IPS-15b (cell line): ENCODE measurements at regions not wholly inside any gene's neighbourhood (a gene's known extent, or its start where the extent isn't known, plus 50 kb on each side); places are given as distances from the start of the nearest gene placed in this dataset.

Experiments used
- H3K27me3 ChIP-seq: one replicate; pipeline ENCODE4 v1.6.1; 2013; ENCODE audit warnings: low read length; ENCODE audit not compliant: control insufficient read depth, insufficient read depth
- H3K36me3 ChIP-seq: one replicate; pipeline ENCODE4 v1.6.1; 2013; ENCODE audit warnings: low read length; ENCODE audit not compliant: control insufficient read depth, insufficient read depth
- H3K4me1 ChIP-seq: one replicate; pipeline ENCODE4 v1.6.1; 2013; ENCODE audit warnings: mild to moderate bottlenecking, low read length; ENCODE audit not compliant: control insufficient read depth, insufficient read depth
- H3K4me3 ChIP-seq: one replicate; pipeline ENCODE4 v1.5.1; 2013; ENCODE audit warnings: low read depth, low read length
- H3K9ac ChIP-seq: one replicate; pipeline ENCODE4 v1.6.1; 2013; ENCODE audit warnings: low read depth, mild to moderate bottlenecking, low read length
- H3K9me3 ChIP-seq: one replicate; pipeline ENCODE4 v1.6.1; 2013; ENCODE audit warnings: mild to moderate bottlenecking, low read length; ENCODE audit not compliant: control insufficient read depth, insufficient read depth

- no peak overlapping the region for H3K4me3 ChIP-seq
- peaks cover 2% of the 10 kb centered on the region for H3K27me3 ChIP-seq
- H3K4me1 ChIP-seq: no peaks in the 10 kb centered on the region
- no peaks in the 10 kb centered on the region for H3K36me3 ChIP-seq
- H3K9ac ChIP-seq: no peak overlapping the region
- no peaks in the 10 kb centered on the region for H3K9me3 ChIP-seq
These were observed 119.1 kb upstream of the CD82 start for GRCh38 chr11:44446366-44446762.

- no peak overlapping the region for H3K4me3 ChIP-seq
- no peaks in the 10 kb centered on the region for H3K9me3 ChIP-seq
- peaks cover 2% of the 10 kb centered on the region for H3K27me3 ChIP-seq
- no peak overlapping the region for H3K9ac ChIP-seq
- no peaks in the 10 kb centered on the region for H3K36me3 ChIP-seq
- no peaks in the 10 kb centered on the region for H3K4me1 ChIP-seq
These were observed 118.3 kb upstream of the CD82 start for GRCh38 chr11:44446996-44447771.

GRCh38 chr11:44450295-44450932, 115.0 kb upstream of the CD82 start:
- H3K4me1 ChIP-seq: no peaks in the 10 kb centered on the region
- peaks cover 2% of the 10 kb centered on the region for H3K27me3 ChIP-seq
- no peaks in the 10 kb centered on the region for H3K36me3 ChIP-seq
- H3K9me3 ChIP-seq: no peaks in the 10 kb centered on the region
- no peak overlapping the region for H3K9ac ChIP-seq
- H3K4me3 ChIP-seq: no peak overlapping the region

GRCh38 chr11:44451706-44452105, 113.8 kb upstream of the CD82 start:
- Histone ChIP-seq H3K9me3 (no peaks in the 10 kb centered on the region), H3K36me3 (no peaks in the 10 kb centered on the region), H3K27me3 (peaks cover 2% of the 10 kb centered on the region), H3K9ac (no peak overlapping the region), H3K4me1 (no peaks in the 10 kb centered on the region), H3K4me3 (no peak overlapping the region)

- Histone ChIP-seq H3K4me1 (no peaks in the 10 kb centered on the region), H3K27me3 (no peaks in the 10 kb centered on the region), H3K4me3 (no peak overlapping the region), H3K36me3 (no peaks in the 10 kb centered on the region), H3K9ac (no peak overlapping the region), H3K9me3 (no peaks in the 10 kb centered on the region)
These were observed 112.5 kb upstream of the CD82 start for GRCh38 chr11:44452827-44453572.

GRCh38 chr11:44453871-44454270, 111.6 kb upstream of the CD82 start:
- H3K9me3 ChIP-seq: no peaks in the 10 kb centered on the region

GRCh38 chr11:44454666-44455065, 110.8 kb upstream of the CD82 start:
- Histone ChIP-seq H3K4me1 (no peaks in the 10 kb centered on the region), H3K36me3 (no peaks in the 10 kb centered on the region)

More at GRCh38 chr11:44453871-44454270, 111.6 kb upstream of the CD82 start:
- H3K27me3 ChIP-seq: no peaks in the 10 kb centered on the region
- no peaks in the 10 kb centered on the region for H3K4me1 ChIP-seq
- no peak overlapping the region for H3K4me3 ChIP-seq
- no peak overlapping the region for H3K9ac ChIP-seq
- H3K36me3 ChIP-seq: no peaks in the 10 kb centered on the region

GRCh38 chr11:44456544-44457300, 108.7 kb upstream of the CD82 start:
- H3K4me1 ChIP-seq: no peaks in the 10 kb centered on the region
- no peaks in the 10 kb centered on the region for H3K27me3 ChIP-seq
- no peaks in the 10 kb centered on the region for H3K9me3 ChIP-seq
- H3K4me3 ChIP-seq: no peak overlapping the region
- no peaks in the 10 kb centered on the region for H3K36me3 ChIP-seq
- no peak overlapping the region for H3K9ac ChIP-seq

More at GRCh38 chr11:44454666-44455065, 110.8 kb upstream of the CD82 start:
- Histone ChIP-seq H3K9ac (no peak overlapping the region), H3K27me3 (no peaks in the 10 kb centered on the region), H3K4me3 (no peak overlapping the region), H3K9me3 (no peaks in the 10 kb centered on the region)

GRCh38 chr11:44457862-44458261, 107.6 kb upstream of the CD82 start:
- no peaks in the 10 kb centered on the region for H3K9me3 ChIP-seq
- H3K4me1 ChIP-seq: no peaks in the 10 kb centered on the region
- H3K36me3 ChIP-seq: no peaks in the 10 kb centered on the region
- no peaks in the 10 kb centered on the region for H3K27me3 ChIP-seq
- no peak overlapping the region for H3K9ac ChIP-seq
- H3K4me3 ChIP-seq: no peak overlapping the region

GRCh38 chr11:44463751-44464150, 101.7 kb upstream of the CD82 start:
- Histone ChIP-seq H3K4me3 (no peak overlapping the region), H3K9ac (no peak overlapping the region), H3K9me3 (no peaks in the 10 kb centered on the region), H3K27me3 (no peaks in the 10 kb centered on the region), H3K4me1 (no peaks in the 10 kb centered on the region), H3K36me3 (no peaks in the 10 kb centered on the region)

- Histone ChIP-seq H3K27me3 (no peaks in the 10 kb centered on the region), H3K9ac (no peak overlapping the region), H3K36me3 (no peaks in the 10 kb centered on the region), H3K4me3 (no peak overlapping the region), H3K9me3 (no peaks in the 10 kb centered on the region), H3K4me1 (no peaks in the 10 kb centered on the region)
These were observed 100.7 kb upstream of the CD82 start for GRCh38 chr11:44464741-44465140.
